HUES48 (cell line): ENCODE measurements at regions not wholly inside any gene's neighbourhood (a gene's known extent, or its start where the extent isn't known, plus 50 kb on each side); places are given as distances from the start of the nearest gene placed in this dataset.

Source experiments
- H3K27ac ChIP-seq: one replicate; pipeline ENCODE4 v1.7.0; 2013; ENCODE audit warnings: low read depth, low read length, inconsistent platforms
- H3K27me3 ChIP-seq: 2 replicates; pipeline ENCODE4 v1.6.1; 2013; ENCODE audit warnings: mild to moderate bottlenecking, low read length; ENCODE audit not compliant: control insufficient read depth, insufficient read depth
- H3K36me3 ChIP-seq: 2 replicates; pipeline ENCODE4 v1.6.1; 2013; ENCODE audit warnings: low read length; ENCODE audit not compliant: control insufficient read depth, insufficient read depth
- H3K4me1 ChIP-seq: 2 replicates; pipeline ENCODE4 v1.6.1; 2013; ENCODE audit warnings: mild to moderate bottlenecking, low read length; ENCODE audit not compliant: control insufficient read depth, insufficient read depth
- H3K4me3 ChIP-seq: 2 replicates; pipeline ENCODE4 v1.5.1; 2013; ENCODE audit warnings: mild to moderate bottlenecking, low read depth, low read length
- H3K9ac ChIP-seq: 2 replicates; pipeline ENCODE4 v1.6.1; 2013; ENCODE audit warnings: mild to moderate bottlenecking, low read depth, low read length, moderate library complexity
- H3K9me3 ChIP-seq: 2 replicates; pipeline ENCODE4 v1.6.1; 2013; ENCODE audit warnings: low read length; ENCODE audit not compliant: control insufficient read depth, insufficient read depth

- Histone ChIP-seq H3K27me3 (no peaks in the 10 kb centered on the region), H3K9me3 (no peaks in the 10 kb centered on the region), H3K9ac (no peak overlapping the region), H3K27ac (no peak overlapping the region), H3K4me1 (no peaks in the 10 kb centered on the region), H3K36me3 (no peaks in the 10 kb centered on the region), H3K4me3 (no peak overlapping the region)
Observed at GRCh38 chr3:74766405-74766804, 151.9 kb upstream of the CNTN3 start.

GRCh38 chr3:74763830-74764229 is 149.4 kb upstream of the CNTN3 start:
- Histone ChIP-seq H3K4me3 (no peak overlapping the region), H3K9me3 (no peaks in the 10 kb centered on the region), H3K27ac (no peak overlapping the region), H3K27me3 (no peaks in the 10 kb centered on the region), H3K9ac (no peak overlapping the region), H3K4me1 (no peaks in the 10 kb centered on the region), H3K36me3 (no peaks in the 10 kb centered on the region)

GRCh38 chr3:74756674-74757073 is 142.2 kb upstream of the CNTN3 start:
- Histone ChIP-seq H3K27me3 (no peaks in the 10 kb centered on the region), H3K27ac (no peak overlapping the region), H3K9ac (no peak overlapping the region), H3K4me1 (no peaks in the 10 kb centered on the region), H3K9me3 (no peaks in the 10 kb centered on the region), H3K4me3 (no peak overlapping the region), H3K36me3 (no peaks in the 10 kb centered on the region)

GRCh38 chr3:74752290-74752689 is 137.8 kb upstream of the CNTN3 start:
- H3K4me1 ChIP-seq = no peaks in the 10 kb centered on the region
- no peak overlapping the region for H3K4me3 ChIP-seq
- no peaks in the 10 kb centered on the region for H3K27me3 ChIP-seq
- no peaks in the 10 kb centered on the region for H3K9me3 ChIP-seq
- H3K36me3 ChIP-seq = no peaks in the 10 kb centered on the region
- H3K9ac ChIP-seq = no peak overlapping the region
- H3K27ac ChIP-seq = no peak overlapping the region

- Histone ChIP-seq H3K9ac (no peak overlapping the region), H3K27ac (no peak overlapping the region), H3K36me3 (no peaks in the 10 kb centered on the region), H3K9me3 (no peaks in the 10 kb centered on the region), H3K4me1 (no peaks in the 10 kb centered on the region), H3K27me3 (no peaks in the 10 kb centered on the region), H3K4me3 (no peak overlapping the region)
Observed at GRCh38 chr3:74751775-74752174, 137.3 kb upstream of the CNTN3 start.

GRCh38 chr3:74750901-74751300 is 136.4 kb upstream of the CNTN3 start:
- Histone ChIP-seq H3K27ac (no peak overlapping the region), H3K4me3 (no peak overlapping the region), H3K4me1 (no peaks in the 10 kb centered on the region), H3K27me3 (no peaks in the 10 kb centered on the region), H3K36me3 (no peaks in the 10 kb centered on the region), H3K9ac (no peak overlapping the region), H3K9me3 (no peaks in the 10 kb centered on the region)

GRCh38 chr3:74739242-74739641 is 124.8 kb upstream of the CNTN3 start:
- Histone ChIP-seq H3K27ac (no peak overlapping the region), H3K4me1 (no peaks in the 10 kb centered on the region), H3K9ac (no peak overlapping the region)

GRCh38 chr3:74722211-74722610 is 107.8 kb upstream of the CNTN3 start:
- Histone ChIP-seq H3K4me3 (no peak overlapping the region), H3K4me1 (no peaks in the 10 kb centered on the region), H3K27ac (no peak overlapping the region), H3K9me3 (no peaks in the 10 kb centered on the region), H3K27me3 (no peaks in the 10 kb centered on the region), H3K9ac (no peak overlapping the region), H3K36me3 (no peaks in the 10 kb centered on the region)

More at GRCh38 chr3:74739242-74739641, 124.8 kb upstream of the CNTN3 start:
- Histone ChIP-seq H3K36me3 (no peaks in the 10 kb centered on the region), H3K27me3 (no peaks in the 10 kb centered on the region), H3K4me3 (no peak overlapping the region), H3K9me3 (no peaks in the 10 kb centered on the region)

GRCh38 chr3:74713977-74714376 is 99.5 kb upstream of the CNTN3 start:
- H3K4me3 ChIP-seq = no peak overlapping the region
- H3K27me3 ChIP-seq = no peaks in the 10 kb centered on the region
- no peaks in the 10 kb centered on the region for H3K36me3 ChIP-seq
- H3K9me3 ChIP-seq = no peaks in the 10 kb centered on the region; the same call in 1 of the 2 replicates
- no peaks in the 10 kb centered on the region for H3K4me1 ChIP-seq
- H3K9ac ChIP-seq = no peak overlapping the region
- H3K27ac ChIP-seq = no peak overlapping the region

GRCh38 chr3:74711913-74712512 is 97.6 kb upstream of the CNTN3 start:
- H3K9ac ChIP-seq = no peak overlapping the region

GRCh38 chr3:74709951-74710350 is 95.5 kb upstream of the CNTN3 start:
- Histone ChIP-seq H3K4me3 (no peak overlapping the region), H3K36me3 (no peaks in the 10 kb centered on the region), H3K27me3 (no peaks in the 10 kb centered on the region), H3K9ac (no peak overlapping the region), H3K9me3 (no peaks in the 10 kb centered on the region; the same call in 1 of the 2 replicates), H3K27ac (no peak overlapping the region), H3K4me1 (peaks cover 8% of the 10 kb centered on the region; the same call in 1 of the 2 replicates)

More at GRCh38 chr3:74711913-74712512, 97.6 kb upstream of the CNTN3 start:
- Histone ChIP-seq H3K27ac (no peak overlapping the region), H3K4me3 (no peak overlapping the region), H3K36me3 (no peaks in the 10 kb centered on the region), H3K9me3 (no peaks in the 10 kb centered on the region; the same call in 1 of the 2 replicates), H3K4me1 (no peaks in the 10 kb centered on the region), H3K27me3 (no peaks in the 10 kb centered on the region)
